Panc1 (cell line): ENCODE measurements at regions not wholly inside any gene's neighbourhood (a gene's known extent, or its start where the extent isn't known, plus 50 kb on each side); places are given as distances from the start of the nearest gene placed in this dataset.

Source experiments
- POLR2AphosphoS5 ChIP-seq: IDR thresholded peaks from 2 replicates; pipeline ENCODE4 v1.6.1; 2012; ENCODE audit warnings: mild to moderate bottlenecking, low read depth, low read length, moderate library complexity
- TCF7L2 ChIP-seq: IDR thresholded peaks from 2 replicates; pipeline ENCODE4 v1.6.1; 2011; ENCODE audit warnings: mild to moderate bottlenecking, low read depth, low read length, inconsistent platforms
- TF ChIP-seq, protein P1 (sequence below): fragments of 450-650 bp; IDR thresholded peaks from 2 replicates; pipeline ENCODE4 v1.5.1; 2017; ENCODE audit warnings: mild to moderate bottlenecking

- TF ChIP-seq POLR2AphosphoS5 = no peak
- TF ChIP-seq TCF7L2 = no peak
- TF ChIP-seq, protein P1, sequence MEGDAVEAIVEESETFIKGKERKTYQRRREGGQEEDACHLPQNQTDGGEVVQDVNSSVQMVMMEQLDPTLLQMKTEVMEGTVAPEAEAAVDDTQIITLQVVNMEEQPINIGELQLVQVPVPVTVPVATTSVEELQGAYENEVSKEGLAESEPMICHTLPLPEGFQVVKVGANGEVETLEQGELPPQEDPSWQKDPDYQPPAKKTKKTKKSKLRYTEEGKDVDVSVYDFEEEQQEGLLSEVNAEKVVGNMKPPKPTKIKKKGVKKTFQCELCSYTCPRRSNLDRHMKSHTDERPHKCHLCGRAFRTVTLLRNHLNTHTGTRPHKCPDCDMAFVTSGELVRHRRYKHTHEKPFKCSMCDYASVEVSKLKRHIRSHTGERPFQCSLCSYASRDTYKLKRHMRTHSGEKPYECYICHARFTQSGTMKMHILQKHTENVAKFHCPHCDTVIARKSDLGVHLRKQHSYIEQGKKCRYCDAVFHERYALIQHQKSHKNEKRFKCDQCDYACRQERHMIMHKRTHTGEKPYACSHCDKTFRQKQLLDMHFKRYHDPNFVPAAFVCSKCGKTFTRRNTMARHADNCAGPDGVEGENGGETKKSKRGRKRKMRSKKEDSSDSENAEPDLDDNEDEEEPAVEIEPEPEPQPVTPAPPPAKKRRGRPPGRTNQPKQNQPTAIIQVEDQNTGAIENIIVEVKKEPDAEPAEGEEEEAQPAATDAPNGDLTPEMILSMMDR = no peak
Observed at GRCh38 chr2:144239726-144240125, 280.2 kb downstream of the ZEB2 start.
